Fibroblast of lung (primary cell): ENCODE measurements at regions not wholly inside any gene's neighbourhood (a gene's known extent, or its start where the extent isn't known, plus 50 kb on each side); places are given as distances from the start of the nearest gene placed in this dataset.

ENCODE experiments used
- EZH2 ChIP-seq: IDR thresholded peaks from 2 replicates; pipeline ENCODE4 v1.5.1; 2012; ENCODE audit warnings: low read length, control low read depth, mild to moderate bottlenecking; ENCODE audit errors: missing control alignments
- TF ChIP-seq, protein P1 (sequence below), 2 donors: IDR thresholded peaks in 1 of 2; conservative IDR thresholded peaks in 1 of 2; 1 replicate in 1 of 2; 2 replicates in 1 of 2; pipeline ENCODE4 v1.5.1; 2011 to 2012; ENCODE audit warnings: low read length in 2 of 2, control low read depth in 1 of 2, inconsistent platforms in 1 of 2, low read depth in 1 of 2, mild to moderate bottlenecking in 1 of 2

DNA sequence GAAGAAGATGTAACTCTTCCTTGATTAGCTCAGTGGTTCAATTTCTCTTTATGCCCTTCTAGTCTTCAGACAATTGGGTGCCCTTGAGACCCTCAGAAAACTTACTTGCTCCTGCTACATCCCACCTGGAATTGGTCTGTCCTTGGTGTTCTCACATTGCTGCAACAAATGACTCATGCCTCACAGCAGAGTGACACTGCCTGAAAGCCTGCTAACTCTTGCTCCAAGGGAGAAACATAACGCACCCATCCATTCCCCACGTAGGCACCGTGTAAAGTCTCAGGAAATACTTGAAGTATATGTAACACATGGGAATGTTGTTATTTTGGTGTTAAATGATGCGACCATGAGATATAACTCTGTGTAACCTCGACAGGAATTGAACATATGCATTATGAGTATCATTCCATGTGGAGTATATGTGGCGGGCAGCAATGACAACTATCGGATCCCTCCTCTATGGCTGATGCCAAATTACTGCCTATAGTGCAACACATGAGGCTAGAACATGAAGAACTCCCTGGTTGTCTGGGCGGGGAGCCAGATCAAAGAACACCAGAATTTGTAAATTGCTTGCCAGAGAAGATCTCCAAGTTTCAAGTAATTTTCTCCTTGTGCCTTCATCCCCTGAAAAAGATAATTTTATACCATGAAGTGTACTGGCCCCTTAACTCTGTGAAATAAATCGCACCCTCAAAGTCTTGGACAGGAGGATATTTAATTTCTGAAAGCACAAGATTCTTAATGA lies 231.3 kb upstream of the STK26 start:
- TF ChIP-seq, protein P1, sequence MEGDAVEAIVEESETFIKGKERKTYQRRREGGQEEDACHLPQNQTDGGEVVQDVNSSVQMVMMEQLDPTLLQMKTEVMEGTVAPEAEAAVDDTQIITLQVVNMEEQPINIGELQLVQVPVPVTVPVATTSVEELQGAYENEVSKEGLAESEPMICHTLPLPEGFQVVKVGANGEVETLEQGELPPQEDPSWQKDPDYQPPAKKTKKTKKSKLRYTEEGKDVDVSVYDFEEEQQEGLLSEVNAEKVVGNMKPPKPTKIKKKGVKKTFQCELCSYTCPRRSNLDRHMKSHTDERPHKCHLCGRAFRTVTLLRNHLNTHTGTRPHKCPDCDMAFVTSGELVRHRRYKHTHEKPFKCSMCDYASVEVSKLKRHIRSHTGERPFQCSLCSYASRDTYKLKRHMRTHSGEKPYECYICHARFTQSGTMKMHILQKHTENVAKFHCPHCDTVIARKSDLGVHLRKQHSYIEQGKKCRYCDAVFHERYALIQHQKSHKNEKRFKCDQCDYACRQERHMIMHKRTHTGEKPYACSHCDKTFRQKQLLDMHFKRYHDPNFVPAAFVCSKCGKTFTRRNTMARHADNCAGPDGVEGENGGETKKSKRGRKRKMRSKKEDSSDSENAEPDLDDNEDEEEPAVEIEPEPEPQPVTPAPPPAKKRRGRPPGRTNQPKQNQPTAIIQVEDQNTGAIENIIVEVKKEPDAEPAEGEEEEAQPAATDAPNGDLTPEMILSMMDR (conservative IDR thresholded peaks at IDR 0.05 in 1 of 2, IDR thresholded peaks at IDR 0.05 in 1 of 2; ENCODE audit: low read depth in 1 of 2, low read length in 2 of 2) = no peak
- TF ChIP-seq EZH2 = no peak
